ENCODE measurements at regions not wholly inside any gene's neighbourhood (a gene's known extent, or its start where the extent isn't known, plus 50 kb on each side); places are given as distances from the start of the nearest gene placed in this dataset.
"Not testable (repeated sequence)": the region's sequence is repeated elsewhere in the genome, so short reads cannot be mapped to it uniquely, and the experiment has no call there.

DNA sequence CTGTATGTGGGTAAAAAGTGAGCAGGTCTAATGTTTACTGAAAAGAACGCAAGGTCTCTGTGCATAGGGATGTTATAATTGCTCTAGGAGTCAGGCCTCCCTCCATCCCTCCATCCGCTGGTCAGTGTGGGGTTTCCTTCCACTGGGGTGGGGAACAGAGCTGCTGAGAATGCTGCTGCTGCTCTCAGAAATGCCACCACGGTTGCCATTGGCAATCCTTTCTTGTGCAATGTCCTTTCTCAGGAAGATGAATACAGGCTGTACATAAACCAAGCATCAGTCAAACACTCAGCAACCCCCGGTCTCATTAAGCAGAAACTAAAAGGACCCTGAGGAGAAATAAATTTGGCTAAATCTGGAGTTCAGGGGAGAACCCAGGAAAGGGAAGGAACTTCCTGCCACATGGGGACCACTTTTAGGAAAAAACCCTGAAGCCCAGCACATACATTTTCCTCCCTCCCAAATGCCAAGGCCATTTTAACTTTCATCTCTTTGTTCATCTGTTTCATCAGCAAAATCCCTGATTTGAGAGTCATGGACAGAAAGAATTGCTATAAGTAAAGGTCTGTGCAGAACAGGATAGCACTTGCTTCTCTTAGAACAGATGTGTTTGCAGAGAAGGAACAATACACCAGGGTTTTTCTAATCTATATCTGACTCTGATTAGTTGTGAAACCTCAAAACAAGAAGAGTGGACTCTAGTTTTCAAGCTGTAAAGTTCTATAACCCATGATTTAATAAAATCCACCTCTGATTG lies 70.4 kb upstream of the SLC1A3 start:
- Mint-ChIP-seq H3K9me3 (no peaks in the 10 kb centered on the region), H3K4me1 (no peaks in the 10 kb centered on the region), H3K36me3 (no peaks in the 10 kb centered on the region), H3K4me3 (no peak overlapping the region), H3K27me3 (peaks cover 6% of the 10 kb centered on the region), H3K27ac (no peak overlapping the region)
- no peak for DNase-seq

DNA sequence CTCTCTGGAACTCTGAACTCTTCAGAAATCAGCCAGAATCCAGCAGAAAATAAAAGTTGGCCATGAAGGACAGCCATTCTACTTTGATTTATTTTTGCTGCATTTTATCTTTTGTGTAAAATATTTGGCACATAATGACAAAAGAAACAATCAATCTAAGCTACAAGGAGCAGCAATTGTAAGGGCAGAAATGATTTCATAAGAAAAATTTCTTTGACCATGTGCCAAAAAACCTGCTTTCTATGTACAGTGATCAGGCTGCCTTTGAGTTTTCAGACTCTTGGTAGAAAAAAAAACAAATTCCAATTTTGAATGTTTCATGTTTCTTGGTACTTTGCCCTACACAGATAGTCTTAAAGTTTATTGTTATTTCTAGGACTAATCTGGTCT lies 69.8 kb upstream of the SLC1A3 start:
- no peaks in the 10 kb centered on the region for H3K4me1 Mint-ChIP-seq
- peaks cover 6% of the 10 kb centered on the region for H3K27me3 Mint-ChIP-seq

GRCh38 chr5:36537724-36538123 lies 68.7 kb upstream of the SLC1A3 start:
- no peaks in the 10 kb centered on the region for H3K9me3 Mint-ChIP-seq
- no peak overlapping the region for H3K27ac Mint-ChIP-seq
- DNase-seq = no peak
- no peaks in the 10 kb centered on the region for H3K36me3 Mint-ChIP-seq
- H3K4me1 Mint-ChIP-seq = no peaks in the 10 kb centered on the region
- H3K4me3 Mint-ChIP-seq = no peak overlapping the region
- H3K27me3 Mint-ChIP-seq = peaks cover 6% of the 10 kb centered on the region

More for the DNA sequence above, 69.8 kb upstream of the SLC1A3 start:
- H3K27ac Mint-ChIP-seq = no peak overlapping the region
- H3K9me3 Mint-ChIP-seq = no peaks in the 10 kb centered on the region
- H3K4me3 Mint-ChIP-seq = no peak overlapping the region
- no peak for DNase-seq
- H3K36me3 Mint-ChIP-seq = no peaks in the 10 kb centered on the region

DNA sequence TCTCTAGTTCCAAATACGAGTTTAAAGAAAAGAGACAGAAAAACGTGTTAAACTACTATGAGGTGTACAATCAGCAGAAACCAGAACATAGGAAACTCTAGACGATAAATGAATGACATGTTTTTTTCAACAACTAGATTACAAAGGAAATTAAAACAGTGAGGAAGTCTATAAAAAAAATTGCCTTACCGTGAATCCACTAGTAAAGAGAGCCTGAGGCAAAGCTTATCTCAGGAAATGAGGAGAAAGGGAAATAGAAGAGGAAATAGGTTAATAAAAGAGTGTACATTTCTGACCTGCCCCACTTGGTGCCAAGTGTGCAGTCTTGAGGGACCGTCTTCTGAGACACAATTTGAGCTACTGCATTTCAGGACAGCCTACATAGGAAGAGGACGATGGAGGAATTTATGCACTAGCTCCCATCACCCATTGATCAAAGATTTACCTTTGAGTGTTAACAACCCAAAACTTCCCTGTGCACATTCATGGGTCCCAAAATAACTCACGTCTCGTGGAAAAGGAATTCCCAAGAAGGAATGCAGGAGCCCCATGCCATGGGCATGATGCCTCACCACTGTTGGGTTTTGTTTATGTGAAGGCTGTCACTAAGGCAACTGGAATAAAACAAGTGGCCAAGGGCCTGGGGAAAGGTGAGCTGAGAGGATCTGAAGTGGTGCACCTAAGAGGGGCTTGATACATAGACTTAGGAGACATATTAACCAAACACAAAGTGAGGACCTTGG lies 53.6 kb upstream of the SLC1A3 start:
- DNase-seq = no peak
- peaks cover 5% of the 10 kb centered on the region for H3K9me3 Mint-ChIP-seq
- H3K4me3 Mint-ChIP-seq = no peak overlapping the region
- H3K36me3 Mint-ChIP-seq = no peaks in the 10 kb centered on the region
- H3K27ac Mint-ChIP-seq = no peak overlapping the region
- H3K4me1 Mint-ChIP-seq = no peaks in the 10 kb centered on the region
- H3K27me3 Mint-ChIP-seq = no peaks in the 10 kb centered on the region

- H3K36me3 Mint-ChIP-seq, H3K4me1 Mint-ChIP-seq, DNase-seq: not testable (repeated sequence)
These were observed 51.4 kb upstream of the SLC1A3 start for GRCh38 chr5:36555035-36555434.

More at GRCh38 chr5:36555035-36555434, 51.4 kb upstream of the SLC1A3 start:
- not testable (repeated sequence) for H3K9me3 Mint-ChIP-seq, H3K27me3 Mint-ChIP-seq, H3K27ac Mint-ChIP-seq, H3K4me3 Mint-ChIP-seq

Measured in activated naive CD8-positive, alpha-beta T cell treated with anti-CD3 and anti-CD28 coated beads for 36 hours (primary cell).